ENCODE measurements at regions not wholly inside any gene's neighbourhood (a gene's known extent, or its start where the extent isn't known, plus 50 kb on each side); places are given as distances from the start of the nearest gene placed in this dataset.

DNA sequence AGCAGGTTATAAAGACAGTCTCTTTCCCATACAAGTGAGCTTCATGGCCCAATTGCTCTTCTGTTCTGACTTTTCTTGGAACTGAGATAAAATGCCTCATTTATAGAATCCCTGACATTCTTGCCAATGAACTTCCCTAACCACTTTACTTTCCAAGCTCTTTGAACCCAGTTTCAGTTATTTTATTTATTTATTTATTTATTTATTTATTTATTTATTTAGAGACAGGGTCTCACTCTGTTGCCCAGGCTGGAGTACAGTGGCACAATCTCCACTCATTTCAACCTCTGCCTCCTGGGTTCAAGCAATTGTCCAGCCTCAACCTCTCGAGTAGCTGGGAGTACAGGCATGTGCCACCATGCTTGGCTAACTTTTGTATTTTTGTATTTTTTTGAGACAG is 138.5 kb upstream of the ZNF184 start:
- Histone ChIP-seq H3K4me1 (no peaks in the 10 kb centered on the region), H3K27me3 (replicated peaks in 1 of 7) (peaks cover 0 to 98% (median 8%) of the 10 kb centered on the region in 7 donors), H3K4me3 (no peak overlapping the region), H3K36me3 (no peaks in the 10 kb centered on the region), H3K9me3 (no peaks in the 10 kb centered on the region), H3K27ac (no peak overlapping the region)
- WGBS, 5 donors = 65 to 76% (median 72%) methylated on average over 1 of the region's 1 CpG
- TF ChIP-seq POLR2A (IDR thresholded peaks at IDR 0.05) (no peak), POLR2AphosphoS5 (IDR thresholded peaks at IDR 0.05) (no peak), CTCF (IDR thresholded peaks at IDR 0.05 in 8 of 11, conservative IDR thresholded peaks at IDR 0.05 in 3 of 11) (no peak)
- intact Hi-C loops (cut with DNase I; ENCODE audit: low total_unique reads) = no loop called here
- no peak for DNase-seq

DNA sequence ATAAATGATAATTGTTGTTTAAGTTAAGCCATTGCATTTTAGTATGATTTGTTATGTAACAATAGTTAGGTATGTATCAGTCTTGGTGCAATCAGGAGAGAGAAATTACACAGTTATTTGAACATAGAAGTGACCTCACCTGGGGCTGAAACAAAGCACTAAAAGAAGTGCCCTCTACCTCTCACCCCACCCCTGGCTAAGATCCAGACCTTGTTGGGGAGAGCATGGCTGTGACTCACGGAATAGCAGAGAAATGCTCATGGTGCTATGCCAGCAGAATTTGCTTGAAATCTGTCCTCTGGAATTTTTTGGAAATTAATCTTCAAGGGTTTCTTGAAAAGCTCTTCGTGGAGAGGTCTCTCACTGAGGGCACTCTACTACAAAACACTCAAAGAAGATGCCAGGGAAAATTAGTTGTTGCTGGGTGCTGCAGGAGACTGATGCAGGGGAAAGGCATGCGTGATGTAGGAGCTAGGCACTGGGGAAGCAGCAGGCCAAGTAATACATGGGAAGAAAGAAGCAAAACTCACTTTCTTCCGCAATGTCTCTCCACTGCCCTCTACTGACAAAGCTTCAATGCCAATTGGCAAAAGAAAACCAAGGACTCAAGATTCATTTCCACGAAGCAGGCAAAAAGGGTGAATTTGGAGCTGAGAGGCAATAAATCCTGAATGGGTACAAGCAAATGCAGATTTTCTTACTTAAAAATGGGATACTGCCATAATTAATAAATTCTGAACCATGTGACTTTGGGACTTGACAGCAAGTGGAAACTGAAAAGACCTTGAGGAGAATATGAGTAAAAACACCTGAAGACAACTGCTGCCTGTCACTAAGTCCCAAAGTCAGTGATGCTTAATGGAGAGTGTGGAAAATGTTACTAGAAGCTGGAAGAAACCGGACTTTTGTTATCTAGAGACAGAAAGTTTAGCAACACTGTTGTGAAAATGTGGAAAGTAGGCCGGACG is 136.3 kb upstream of the ZNF184 start:
- peaks cover 0 to 98% (median 29%) of the 10 kb centered on the region in 7 donors for H3K27me3 ChIP-seq (replicated peaks in 1 of 7)
- H3K4me3 ChIP-seq = no peak overlapping the region
- no peak overlapping the region for H3K27ac ChIP-seq
- intact Hi-C loops (cut with DNase I; ENCODE audit: low total_unique reads) = no loop called here
- DNase-seq = no peak
- peaks cover 0 to 6% (median 0%) of the 10 kb centered on the region in 6 donors for H3K4me1 ChIP-seq
- TF ChIP-seq POLR2AphosphoS5 (IDR thresholded peaks at IDR 0.05) (no peak), CTCF (IDR thresholded peaks at IDR 0.05 in 8 of 11, conservative IDR thresholded peaks at IDR 0.05 in 3 of 11) (peak in 8 of 11 experiments; percentile 4 to 48 (median 40)), POLR2A (IDR thresholded peaks at IDR 0.05) (no peak)
- 48 to 50% (median 49%) methylated on average over 8 of the region's 8 CpGs for WGBS, 5 donors
- no peaks in the 10 kb centered on the region for H3K36me3 ChIP-seq
- peaks cover 0 to 3% (median 0%) of the 10 kb centered on the region in 8 donors for H3K9me3 ChIP-seq

DNA sequence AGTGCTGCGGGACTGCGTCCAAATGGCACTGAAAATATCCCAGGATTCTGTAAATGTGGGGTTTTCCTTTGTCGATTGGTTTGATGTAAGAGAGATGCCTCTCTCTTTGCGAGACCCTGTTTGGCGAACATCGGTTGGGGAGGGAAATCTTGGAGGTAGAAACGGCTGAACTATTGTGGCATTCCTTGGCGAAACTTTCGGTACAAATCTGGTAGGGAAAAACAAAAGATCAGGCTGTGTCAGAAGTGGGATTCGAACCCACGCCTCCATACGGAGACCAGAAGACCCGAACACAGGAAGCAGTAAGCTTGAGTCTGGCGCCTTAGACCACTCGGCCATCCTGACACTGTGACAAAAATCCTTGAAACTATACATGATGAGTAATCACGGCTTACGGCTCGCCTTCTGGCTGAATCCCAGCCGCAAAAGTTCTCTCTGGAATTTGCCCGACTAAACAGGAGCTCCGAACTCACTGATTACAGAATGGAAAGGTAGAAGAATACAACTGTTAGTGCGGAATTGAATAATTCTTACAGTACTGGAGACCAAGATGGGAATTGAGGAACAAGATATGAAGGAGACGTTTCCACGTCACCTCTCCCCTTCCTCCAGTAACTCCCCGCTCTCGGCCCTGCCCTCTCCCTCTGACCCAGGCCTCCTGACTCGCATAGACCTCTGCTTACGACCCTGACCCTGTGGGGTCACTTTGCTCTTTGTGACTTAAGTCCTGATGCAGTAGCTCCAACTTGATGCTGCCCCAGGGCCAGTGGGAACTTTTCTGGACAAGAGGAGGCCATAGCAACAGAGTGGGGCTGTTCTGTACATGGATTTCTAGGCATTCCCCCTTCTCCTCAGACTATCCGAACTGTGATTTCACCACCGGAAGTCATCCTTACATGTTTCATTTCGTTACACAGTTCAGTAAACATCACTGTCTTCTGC is 132.8 kb upstream of the ZNF184 start:
- TF ChIP-seq POLR2A (IDR thresholded peaks at IDR 0.05) (no peak), POLR2AphosphoS5 (IDR thresholded peaks at IDR 0.05) (no peak), CTCF (IDR thresholded peaks at IDR 0.05 in 8 of 11, conservative IDR thresholded peaks at IDR 0.05 in 3 of 11) (no peak)
- H3K27ac ChIP-seq = no peak overlapping the region
- peaks cover 3 to 98% (median 53%) of the 10 kb centered on the region in 7 donors for H3K27me3 ChIP-seq (replicated peaks in 1 of 7)
- DNase-seq = no peak
- no peaks in the 10 kb centered on the region for H3K36me3 ChIP-seq
- H3K4me3 ChIP-seq = peak overlapping the region in 1 of 8 donors; percentile 27
- intact Hi-C loops (cut with DNase I; ENCODE audit: low total_unique reads) = no loop called here
- H3K9me3 ChIP-seq = peaks cover 0 to 27% (median 2%) of the 10 kb centered on the region in 8 donors
- WGBS, 5 donors = 10 to 13% (median 12%) methylated on average over 31 of the region's 31 CpGs
- peaks cover 0 to 8% (median 0%) of the 10 kb centered on the region in 6 donors for H3K4me1 ChIP-seq
